ENCODE measurements at regions not wholly inside any gene's neighbourhood (a gene's known extent, or its start where the extent isn't known, plus 50 kb on each side); places are given as distances from the start of the nearest gene placed in this dataset.
A peak's percentile ranks its signal among the peaks of the same experiment; 100 is the strongest.
"Not testable (repeated sequence)": the region's sequence is repeated elsewhere in the genome, so short reads cannot be mapped to it uniquely, and the experiment has no call there.

DNA sequence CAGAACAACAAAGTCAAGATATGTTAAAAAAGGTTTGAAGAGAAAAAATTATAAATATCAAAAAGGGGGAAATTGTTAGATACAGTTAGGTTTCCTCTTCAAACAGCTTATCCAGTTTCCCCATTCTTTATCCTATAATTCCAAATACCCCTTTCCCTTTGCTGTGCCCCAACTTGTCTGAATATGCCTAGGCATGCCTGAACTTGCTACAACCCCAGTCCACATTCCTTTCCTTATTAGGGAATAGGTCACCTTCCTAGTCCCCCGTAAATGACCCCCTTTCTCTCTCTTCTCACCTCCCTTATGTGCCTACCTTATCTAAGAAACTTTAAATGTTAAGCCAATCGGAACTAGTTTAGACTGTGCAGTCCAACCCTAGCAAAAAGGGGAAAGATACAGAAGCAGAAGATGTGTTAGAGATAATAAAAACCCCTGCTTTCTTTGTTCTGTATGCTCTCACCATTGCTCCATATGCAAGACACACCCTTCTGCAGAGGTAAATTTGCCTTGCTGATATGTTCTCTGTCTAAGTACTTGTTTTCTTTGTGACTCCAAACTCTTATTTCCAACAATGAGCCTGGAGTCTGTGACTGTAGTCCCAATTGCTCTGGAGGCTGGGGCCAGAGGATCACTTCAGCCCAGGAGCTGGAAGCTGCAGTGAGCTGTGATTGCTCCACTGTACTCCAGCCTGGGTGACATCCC, 810.1 kb downstream of the PLA2G4A start:
- DNase-seq = no peak

DNA sequence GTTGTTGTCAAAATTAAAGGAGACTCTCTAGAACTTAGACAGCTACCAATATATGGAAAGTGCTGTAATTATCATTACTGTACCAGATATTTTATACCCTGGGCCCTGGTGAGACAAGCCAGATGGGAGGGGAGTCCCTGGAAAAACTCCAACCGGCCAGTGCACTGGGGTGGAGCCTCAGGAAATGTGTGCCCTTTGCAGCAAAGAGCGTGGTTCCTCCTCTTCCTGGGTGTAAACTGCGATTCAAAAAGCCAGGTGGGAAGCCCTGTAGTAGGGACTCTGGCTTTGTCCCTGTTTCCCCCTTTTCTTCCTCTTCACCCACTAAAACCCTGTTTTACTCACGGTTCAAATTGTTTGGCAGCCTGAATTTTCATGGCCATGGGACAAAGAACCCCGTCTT, 812.3 kb downstream of the PLA2G4A start:
- DNase-seq = no peak

- DNase-seq = no peak
Measured at GRCh38 chr1:187641463-187641862, 812.7 kb downstream of the PLA2G4A start.

- DNase-seq = no peak
Measured at GRCh38 chr1:187641907-187642306, 813.2 kb downstream of the PLA2G4A start.

DNA sequence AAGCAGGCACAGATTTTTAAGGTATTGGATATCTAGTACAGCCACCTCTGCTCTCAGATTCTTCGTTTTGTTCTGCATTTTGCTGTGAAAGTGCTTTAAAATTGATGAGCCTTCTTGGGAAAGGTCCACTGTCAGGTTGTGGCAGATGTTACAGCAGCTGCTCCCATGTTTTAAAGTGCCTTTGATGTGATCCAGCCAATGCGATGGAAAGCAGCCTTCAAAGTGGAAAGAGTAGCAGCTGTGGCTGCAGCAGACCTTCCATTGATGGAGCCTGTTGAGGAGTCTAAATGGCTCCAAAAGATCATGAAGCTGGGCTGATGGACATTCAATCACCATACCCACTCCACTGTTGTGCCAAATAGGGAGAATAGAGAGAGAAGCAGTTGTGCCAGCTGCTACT, 816.9 kb downstream of the PLA2G4A start:
- no peak for DNase-seq

DNA sequence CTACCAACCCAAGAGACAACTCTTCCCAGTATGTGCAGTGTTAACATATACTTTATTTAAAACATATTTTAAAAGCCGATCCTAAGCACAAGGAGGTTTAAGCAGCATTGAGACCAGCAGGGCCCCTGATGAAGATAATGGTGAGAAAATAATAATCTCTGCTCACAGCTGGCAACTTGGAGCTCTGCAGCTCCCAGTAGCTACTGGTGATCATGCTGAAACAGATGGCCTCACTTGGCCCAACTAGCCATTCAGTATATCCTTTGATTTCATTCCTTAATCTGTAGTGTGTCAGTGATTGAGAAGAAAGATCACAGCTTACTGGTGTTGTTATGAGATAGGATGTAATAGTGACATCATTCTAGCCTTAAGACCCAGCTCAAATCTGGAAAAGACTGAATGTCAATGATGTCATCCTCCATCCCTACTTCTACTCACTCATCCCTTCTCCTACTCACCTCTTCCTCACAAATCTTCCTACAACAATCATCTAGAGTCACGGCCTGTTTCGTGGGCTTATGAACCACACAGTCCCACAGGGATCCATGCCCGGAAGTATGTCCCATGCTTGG, 817.9 kb downstream of the PLA2G4A start:
- DNase-seq = no peak

- no peak for DNase-seq
Measured at GRCh38 chr1:187648091-187648490, 819.3 kb downstream of the PLA2G4A start.

GRCh38 chr1:187654635-187655034, 825.9 kb downstream of the PLA2G4A start:
- DNase-seq = no peak

GRCh38 chr1:187655104-187655503, 826.4 kb downstream of the PLA2G4A start:
- DNase-seq = no peak

GRCh38 chr1:187665483-187665882, 836.7 kb downstream of the PLA2G4A start:
- DNase-seq = no peak

DNA sequence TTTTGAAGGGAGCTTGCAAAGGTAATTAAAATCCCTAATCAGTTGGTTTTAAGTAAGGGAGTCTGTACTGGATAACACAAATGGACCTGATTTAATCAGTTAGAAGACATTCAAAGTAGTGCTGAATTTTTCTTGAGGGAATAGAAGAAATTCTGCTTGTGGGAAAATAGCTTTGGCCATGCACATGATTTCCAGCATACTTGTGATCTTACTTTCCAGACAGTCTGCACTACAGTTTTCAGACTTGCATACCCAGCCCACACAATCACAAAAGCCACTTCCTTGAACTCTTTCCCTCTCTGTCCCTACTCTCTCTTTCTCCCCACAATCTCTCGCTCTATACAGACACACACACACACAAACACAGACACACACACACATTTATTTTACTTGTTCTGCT, 852.1 kb downstream of the PLA2G4A start:
- DNase-seq = no peak

- DNase-seq = no peak
Measured at GRCh38 chr1:187682112-187682511, 853.4 kb downstream of the PLA2G4A start.

DNA sequence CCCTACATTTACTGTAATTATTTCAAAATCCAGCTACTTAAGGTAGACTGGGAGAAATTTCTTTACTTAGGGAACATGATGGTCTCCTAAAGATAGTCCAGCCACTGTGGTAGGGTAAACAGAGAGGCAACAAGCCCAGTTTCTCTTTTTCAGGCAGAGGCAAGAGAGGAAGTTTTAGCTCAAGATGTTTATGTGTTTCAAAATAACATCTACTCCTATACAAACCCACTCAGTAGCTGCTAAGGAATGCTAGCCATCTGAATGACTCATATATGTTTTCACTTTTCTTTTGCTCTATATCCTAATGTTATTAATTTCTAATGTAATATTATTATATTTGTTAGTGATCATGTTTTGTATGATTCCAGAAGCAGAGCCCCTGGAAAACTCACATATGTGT, 856.6 kb downstream of the PLA2G4A start:
- no peak for DNase-seq

DNA sequence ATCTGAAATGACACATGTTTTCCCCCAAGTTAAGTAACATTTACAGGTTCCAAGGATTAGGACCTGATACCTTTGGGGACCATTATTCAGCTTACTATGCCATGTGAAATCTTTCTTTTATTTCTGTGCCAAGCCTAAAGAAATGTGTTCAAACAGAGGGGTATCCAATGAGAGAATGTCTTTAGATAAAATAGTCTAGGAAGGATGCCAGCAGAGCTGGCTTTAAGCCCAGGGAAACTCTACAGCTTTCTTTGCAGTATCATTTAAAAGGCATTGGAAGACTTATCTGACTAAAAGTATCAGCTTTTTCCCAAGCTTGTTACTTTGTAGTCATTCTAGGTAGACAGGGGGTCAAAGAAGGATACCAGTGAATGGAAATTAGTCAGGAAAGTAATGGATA, 860.4 kb downstream of the PLA2G4A start:
- DNase-seq = peak; percentile 67

DNA sequence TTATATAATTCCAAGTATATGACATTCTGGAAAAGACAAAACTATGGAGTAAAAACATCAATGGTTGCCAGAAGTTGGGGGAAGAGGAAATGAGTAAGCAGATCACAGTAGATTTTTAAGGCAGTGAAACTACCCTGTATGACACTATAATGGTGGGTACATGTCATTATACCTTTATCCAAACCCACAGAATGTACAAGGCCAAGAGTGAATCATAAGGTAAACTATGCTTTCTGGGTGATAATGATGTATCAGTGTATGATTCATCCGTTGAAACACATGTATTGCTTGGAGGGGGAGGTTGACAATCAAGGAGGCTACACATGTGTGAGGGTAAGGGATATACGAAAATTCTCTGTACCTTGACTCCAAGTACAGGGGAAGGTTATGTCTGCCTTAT, 862.7 kb downstream of the PLA2G4A start:
- no peak for DNase-seq

DNA sequence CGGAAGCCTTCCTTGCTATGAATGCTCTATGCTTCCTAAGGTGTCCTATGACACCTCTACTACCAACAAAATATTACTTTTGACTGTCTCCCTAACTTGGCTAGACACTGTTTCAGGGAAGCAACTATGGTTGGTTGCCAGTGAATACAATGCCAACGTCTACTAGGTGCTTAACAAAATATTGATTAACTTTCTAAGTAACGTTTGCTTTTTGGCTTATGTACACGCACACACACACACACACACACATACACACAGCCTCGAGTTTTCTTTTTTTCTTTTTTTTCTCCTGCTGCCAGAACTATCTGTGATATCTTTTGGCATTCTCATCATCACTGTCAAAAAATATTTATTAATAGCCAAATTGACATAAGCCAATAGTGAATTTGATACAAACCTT, 864.0 kb downstream of the PLA2G4A start:
- DNase-seq = no peak

- peak; percentile 10 for DNase-seq
Measured at GRCh38 chr1:187696073-187696472, 867.3 kb downstream of the PLA2G4A start.

DNA sequence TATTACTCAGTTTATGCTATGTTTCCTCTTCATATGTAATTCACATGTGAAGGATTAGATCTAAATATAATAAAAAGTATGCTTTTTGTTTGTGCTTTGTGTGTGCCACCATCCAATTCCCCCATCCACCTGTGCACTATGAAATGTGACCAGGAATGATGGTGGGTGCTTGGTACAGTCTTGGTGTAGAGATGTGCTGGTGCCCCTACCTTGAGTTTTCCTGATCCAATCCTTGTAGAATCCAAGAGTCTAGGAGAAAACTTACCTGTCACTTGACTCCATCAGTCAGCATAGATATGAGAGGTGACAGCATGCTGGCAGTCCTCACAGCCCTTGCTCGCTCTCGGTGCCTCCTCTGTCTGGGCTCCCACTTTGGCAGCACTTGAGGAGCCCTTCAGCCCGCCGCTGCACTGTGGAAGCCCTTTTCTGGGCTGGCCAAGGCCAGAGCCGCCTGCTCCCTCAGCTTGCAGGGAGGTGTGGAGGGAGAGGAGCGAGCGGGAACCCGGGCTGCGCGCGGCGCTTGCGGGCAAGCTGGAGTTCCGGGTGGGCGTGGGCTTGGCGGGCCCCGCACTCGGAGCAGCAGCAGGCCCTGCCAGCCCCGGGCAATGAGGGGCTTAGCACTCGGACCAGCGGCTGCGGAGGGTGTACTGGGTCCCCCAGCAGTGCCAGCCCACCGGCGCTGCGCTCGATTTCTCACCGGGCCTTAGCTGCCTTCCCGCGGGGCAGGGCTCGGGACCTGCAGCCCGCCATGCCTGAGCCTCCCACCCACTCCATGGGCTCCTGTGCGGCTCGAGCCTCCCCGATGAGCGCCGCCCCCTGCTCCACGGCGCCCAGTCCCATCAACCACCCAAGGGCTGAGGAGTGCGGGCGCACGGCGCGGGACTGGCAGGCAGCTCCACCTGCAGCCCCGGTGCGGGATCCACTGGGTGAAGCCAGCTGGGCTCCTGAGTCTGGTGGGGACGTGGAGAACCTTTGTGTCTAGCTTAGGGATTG, 874.7 kb downstream of the PLA2G4A start:
- not testable (repeated sequence) for DNase-seq

DNA sequence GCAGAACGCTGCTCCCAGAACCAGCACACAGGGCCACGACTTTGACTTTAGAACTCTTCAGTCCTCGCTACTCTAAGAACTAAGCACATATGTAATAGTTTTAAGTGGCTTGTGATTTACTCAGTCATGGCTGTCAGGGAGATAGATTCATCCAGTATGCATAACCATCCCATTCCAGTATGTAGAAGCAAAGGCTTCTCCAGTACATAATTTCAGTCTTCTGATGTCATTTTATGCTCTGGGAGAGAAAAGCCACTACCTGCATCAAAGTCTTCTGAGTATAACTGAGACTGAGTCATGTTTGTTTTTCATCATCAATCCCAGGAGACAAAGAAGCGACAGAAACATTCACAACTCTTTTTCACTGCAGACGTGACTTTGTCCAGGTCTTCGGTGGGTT, 885.7 kb downstream of the PLA2G4A start:
- DNase-seq = no peak

- no peak for DNase-seq
Measured at GRCh38 chr1:187715483-187715882, 886.7 kb downstream of the PLA2G4A start.

DNA sequence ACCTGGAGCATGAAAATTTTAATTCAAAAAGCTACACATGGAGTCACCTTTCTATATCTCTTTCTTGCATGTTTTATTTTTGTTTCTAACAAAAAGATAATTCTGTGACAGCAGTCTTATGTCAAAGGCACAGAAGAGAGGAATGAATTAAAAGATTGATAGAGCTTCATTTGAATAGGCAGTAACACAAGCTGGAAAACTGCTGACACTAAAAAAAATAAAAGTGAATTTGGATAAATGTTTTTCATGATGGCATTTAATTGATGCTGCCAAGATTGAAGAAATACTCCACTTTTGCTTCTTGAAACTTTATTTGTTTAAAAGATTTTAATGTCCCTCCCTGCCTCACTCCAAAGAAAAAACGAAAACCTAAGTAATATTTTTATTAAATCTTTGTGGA, 887.4 kb downstream of the PLA2G4A start:
- DNase-seq = no peak

DNA sequence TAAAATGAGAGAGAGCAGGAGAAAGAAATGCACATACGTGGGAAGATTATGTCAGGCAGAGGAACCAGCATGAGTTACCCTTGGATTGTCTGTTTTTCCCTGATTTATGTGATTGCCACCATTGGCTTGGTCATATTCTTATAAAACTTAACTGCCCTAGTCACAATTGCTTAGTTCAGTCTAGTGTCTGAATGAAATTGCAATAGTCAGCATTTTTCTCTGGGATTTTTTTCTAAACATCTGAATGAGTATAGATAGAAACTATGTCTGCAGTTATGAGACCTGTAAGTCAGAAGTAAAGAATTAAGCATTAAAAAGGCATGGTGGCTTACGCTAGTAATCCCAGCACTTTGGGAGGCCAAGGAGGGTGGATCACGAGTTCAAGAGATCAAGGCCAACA, 889.8 kb downstream of the PLA2G4A start:
- no peak for DNase-seq

GRCh38 chr1:187721216-187721615, 892.5 kb downstream of the PLA2G4A start:
- no peak for DNase-seq
